DND-41 (cell line): ENCODE measurements at regions not wholly inside any gene's neighbourhood (a gene's known extent, or its start where the extent isn't known, plus 50 kb on each side); places are given as distances from the start of the nearest gene placed in this dataset.

Source experiments
- ATAC-seq: fragments of 200-7000 bp; cut with Tn5 transposase; 3 replicates; pipeline ENCODE4 v1.9.1; 2021; ENCODE audit warnings: low read depth; ENCODE audit not compliant: insufficient read depth
- DNase-seq: peaks from one replicate; pipeline ENCODE4 v3.0.0-alpha.2; 2020
- H2AFZ ChIP-seq: 2 replicates; pipeline ENCODE4 v1.6.0; 2012; ENCODE audit warnings: low read depth, low read length
- H3K27ac ChIP-seq: 2 replicates; pipeline ENCODE4 v1.5.1; 2012; ENCODE audit warnings: low read length, inconsistent platforms
- H3K27me3 ChIP-seq: fragments of 200-600 bp; sonication (generic); 2 replicates; pipeline ENCODE4 v1.6.0; 2012; ENCODE audit warnings: low read length, mild to moderate bottlenecking, inconsistent platforms; ENCODE audit not compliant: insufficient read depth, poor library complexity
- H3K36me3 ChIP-seq: 2 replicates; pipeline ENCODE4 v1.5.1; 2012; ENCODE audit warnings: low read length, inconsistent platforms; ENCODE audit not compliant: insufficient read depth
- H3K4me1 ChIP-seq: 2 replicates; pipeline ENCODE4 v1.5.1; 2012; ENCODE audit warnings: mild to moderate bottlenecking, low read length; ENCODE audit not compliant: insufficient read depth
- H3K4me2 ChIP-seq: 2 replicates; pipeline ENCODE4 v1.6.0; 2012; ENCODE audit warnings: mild to moderate bottlenecking, moderate library complexity, low read length, inconsistent platforms; ENCODE audit not compliant: insufficient read depth
- H3K4me3 ChIP-seq, 2 experiments: fragments of 200-600 bp in 1 of 2; shearing (Covaris generic) in 1 of 2; 2 replicates each; pipeline ENCODE4 v1.5.1; 2012 to 2016; ENCODE audit warnings: inconsistent platforms in 2 of 2, low read length in 2 of 2, mild to moderate bottlenecking in 2 of 2, low read depth in 1 of 2, moderate library complexity in 1 of 2
- H3K79me2 ChIP-seq: 2 replicates; pipeline ENCODE4 v1.6.0; 2012; ENCODE audit warnings: low read length, inconsistent platforms; ENCODE audit not compliant: insufficient read depth
- H3K9ac ChIP-seq: 2 replicates; pipeline ENCODE4 v1.6.0; 2012; ENCODE audit warnings: low read depth, mild to moderate bottlenecking, inconsistent platforms, low read length, moderate library complexity
- H3K9me3 ChIP-seq: 2 replicates; pipeline ENCODE4 v1.5.1; 2012; ENCODE audit warnings: low read length, moderate library complexity, mild to moderate bottlenecking, inconsistent platforms; ENCODE audit not compliant: insufficient read depth, severe bottlenecking
- H4K20me1 ChIP-seq: 2 replicates; pipeline ENCODE4 v1.6.0; 2012; ENCODE audit warnings: low read length; ENCODE audit not compliant: insufficient read depth
- CTCF ChIP-seq: IDR thresholded peaks from 2 replicates; pipeline ENCODE4 v1.5.1; 2012; ENCODE audit warnings: borderline replicate concordance, low read length, moderate library complexity, mild to moderate bottlenecking; ENCODE audit not compliant: poor library complexity, severe bottlenecking; ENCODE audit errors: extremely low read depth
- EZH2 ChIP-seq: IDR thresholded peaks from 3 replicates; pipeline ENCODE4 v1.6.1; 2012; ENCODE audit warnings: borderline replicate concordance, low read depth, mild to moderate bottlenecking, moderate library complexity, low read length, inconsistent platforms; ENCODE audit not compliant: severe bottlenecking

DNA sequence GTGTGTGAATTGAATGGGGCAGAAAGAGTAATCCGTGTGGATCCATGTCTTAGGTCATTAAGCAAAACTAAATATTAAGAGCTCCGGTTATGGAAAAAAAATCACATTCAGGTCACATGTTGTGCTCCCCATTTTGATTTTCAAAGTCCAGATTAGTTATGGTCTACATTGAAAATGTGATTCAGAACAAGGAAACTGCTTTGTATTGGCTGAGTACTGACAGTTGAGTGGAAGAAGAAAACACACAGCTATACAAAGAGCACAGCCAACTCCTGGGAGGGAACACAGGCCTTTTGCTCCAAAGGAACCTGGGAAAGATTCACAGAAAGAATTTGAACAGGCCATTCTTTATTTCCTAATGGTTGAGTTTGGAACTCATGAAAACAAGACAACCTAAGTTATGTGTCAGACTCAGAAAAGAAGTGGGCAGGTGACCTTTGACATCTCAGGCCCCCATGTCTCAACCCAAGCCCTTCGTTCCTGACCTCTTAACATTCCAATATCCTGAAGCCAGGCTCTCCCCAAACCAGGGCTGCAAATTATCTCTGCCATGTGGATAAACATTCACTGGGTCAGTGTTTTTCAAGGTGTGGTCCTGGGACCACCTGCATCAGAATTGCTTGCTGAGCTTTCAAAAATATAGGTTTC is 159.3 kb upstream of the LMO4 start:
- Histone ChIP-seq H3K27ac (no peak overlapping the region), H3K4me3 (no peak overlapping the region), H4K20me1 (no peaks in the 10 kb centered on the region), H3K9me3 (no peaks in the 10 kb centered on the region), H3K36me3 (no peaks in the 10 kb centered on the region), H3K4me2 (no peak overlapping the region), H3K27me3 (peaks cover 38% of the 10 kb centered on the region), H3K4me1 (no peaks in the 10 kb centered on the region), H2AFZ (no peak overlapping the region), H3K79me2 (no peaks in the 10 kb centered on the region), H3K9ac (no peak overlapping the region)
- TF ChIP-seq EZH2: no peak
- no peak for TF ChIP-seq CTCF
- no peak for ATAC-seq
- DNase-seq: no peak

GRCh38 chr1:87170157-87170556 is 158.5 kb upstream of the LMO4 start:
- Histone ChIP-seq H3K79me2 (no peaks in the 10 kb centered on the region), H3K4me3 (no peak overlapping the region), H3K27me3 (peaks cover 33% of the 10 kb centered on the region), H4K20me1 (no peaks in the 10 kb centered on the region), H3K9me3 (no peaks in the 10 kb centered on the region), H3K4me2 (no peak overlapping the region), H2AFZ (no peak overlapping the region), H3K9ac (no peak overlapping the region), H3K4me1 (no peaks in the 10 kb centered on the region), H3K27ac (no peak overlapping the region), H3K36me3 (no peaks in the 10 kb centered on the region)
- DNase-seq (no peak), ATAC-seq (no peak)
- TF ChIP-seq CTCF: no peak
- TF ChIP-seq EZH2: no peak

GRCh38 chr1:87170931-87171598 is 157.6 kb upstream of the LMO4 start:
- no peak for TF ChIP-seq EZH2
- no peak for TF ChIP-seq CTCF
- H4K20me1 ChIP-seq: no peaks in the 10 kb centered on the region
- DNase-seq (no peak), ATAC-seq (no peak)
- H3K9ac ChIP-seq: no peak overlapping the region
- no peak overlapping the region for H3K4me3 ChIP-seq
- H3K4me2 ChIP-seq: no peak overlapping the region
- H3K9me3 ChIP-seq: no peaks in the 10 kb centered on the region
- H2AFZ ChIP-seq: no peak overlapping the region
- H3K79me2 ChIP-seq: no peaks in the 10 kb centered on the region
- H3K27me3 ChIP-seq: peaks cover 28% of the 10 kb centered on the region
- no peaks in the 10 kb centered on the region for H3K4me1 ChIP-seq
- no peaks in the 10 kb centered on the region for H3K36me3 ChIP-seq
- no peak overlapping the region for H3K27ac ChIP-seq
